Right lobe of liver (tissue), 6 donors: ENCODE measurements at regions not wholly inside any gene's neighbourhood (a gene's known extent, or its start where the extent isn't known, plus 50 kb on each side); places are given as distances from the start of the nearest gene placed in this dataset.

Experiments used
- ATAC-seq, 4 donors: fragments of 200-7000 bp; cut with Tn5 transposase; one replicate each; pipeline ENCODE4 v1.9.1; 2020; ENCODE audit warnings: mild to moderate bottlenecking in 4 of 4, moderate library complexity in 4 of 4
- DNase-seq, 3 donors: peaks; one replicate each; pipeline ENCODE4 v3.0.0-alpha.2; 2020
- H3K27ac ChIP-seq, 3 donors: fragments of 200-600 bp; one replicate each; pipeline ENCODE4 v1.8.0; 2022
- H3K27me3 ChIP-seq, 2 donors: fragments of 200-600 bp; one replicate each; pipeline ENCODE4 v1.8.0; 2022
- H3K36me3 ChIP-seq, 4 donors: fragments of 200-600 bp; sonication (generic) in 1 of 4; one replicate each; pipeline versions ENCODE4 v1.5.1 to v1.8.0; 2017 to 2022; ENCODE audit warnings: control low read depth in 1 of 4
- H3K4me1 ChIP-seq, 4 donors: fragments of 200-600 bp; sonication (generic) in 1 of 4; one replicate each; pipeline versions ENCODE4 v1.5.1 to v1.8.0; 2017 to 2022; ENCODE audit warnings: control low read depth in 1 of 4
- H3K4me3 ChIP-seq, 3 donors: fragments of 200-600 bp; one replicate each; pipeline ENCODE4 v1.8.0; 2022
- H3K9me3 ChIP-seq, 4 donors: fragments of 200-600 bp; sonication (generic) in 1 of 4; one replicate each; pipeline versions ENCODE4 v1.5.1 to v1.8.0; 2017 to 2022; ENCODE audit warnings: control low read depth in 1 of 4
- CTCF ChIP-seq, 4 donors: fragments of 200-600 bp in 3 of 4; fragments of 450-650 bp in 1 of 4; IDR thresholded peaks; one replicate each; pipeline versions ENCODE4 v1.5.1 to v1.8.0; 2016 to 2022; ENCODE audit warnings: antibody characterized with exemption in 4 of 4, mild to moderate bottlenecking in 2 of 4
- POLR2A ChIP-seq: fragments of 450-650 bp; IDR thresholded peaks from one replicate; pipeline ENCODE4 v1.6.1; 2017; ENCODE audit warnings: antibody characterized with exemption, mild to moderate bottlenecking
- WGBS: methylation state at CpG from one replicate; pipeline ENCODE4 v1.1.6; 2018; ENCODE audit warnings: low coverage, low lambda C conversion rate; ENCODE audit not compliant: insufficient coverage; ENCODE audit errors: missing lambda C conversion rate; 5-methylcytosine and 5-hydroxymethylcytosine counted together
- intact Hi-C, 2 donors: fragments of 100-400 bp; cut with DNase I; formaldehyde crosslinking; loops; one replicate each; pipeline versions ENCODE4 v1.11.2 to v1.14.1; 2022
- donor health status: DM: no; HTN: yes; CAD: no.
- donor health status: DM: no; HTN: no; CAD: no.
- donor health status: DM: no; HTN: no; CAD: no.
- donor health status: DM: no; HTN: yes; CAD: no.
- donor health status: DM: no; HTN: yes; CAD: no.

GRCh38 chr6:79788756-79789155 lies 157.6 kb downstream of the SH3BGRL2 start:
- peaks cover 0 to 3% (median 0%) of the 10 kb centered on the region in 4 donors for H3K4me1 ChIP-seq
- DNase-seq (no peak), ATAC-seq (no peak)
- TF ChIP-seq CTCF (IDR thresholded peaks at IDR 0.05) (no peak), POLR2A (no peak)
- H3K27me3 ChIP-seq, result no peaks in the 10 kb centered on the region
- intact Hi-C loops, result loop anchor here in 1 of 2 donors (10.0 kb wide), 1 partner anchor 76 kb away; no protein-coding TSS in a partner anchor
- no peak overlapping the region for H3K4me3 ChIP-seq
- no peak overlapping the region for H3K27ac ChIP-seq
- H3K36me3 ChIP-seq, result no peaks in the 10 kb centered on the region
- WGBS, result 27% methylated on average over 1 of the region's 1 CpG
- H3K9me3 ChIP-seq, result no peaks in the 10 kb centered on the region

- no peaks in the 10 kb centered on the region for H3K36me3 ChIP-seq
- no peaks in the 10 kb centered on the region for H3K9me3 ChIP-seq
- no peak overlapping the region for H3K4me3 ChIP-seq
- 92% methylated on average over 2 of the region's 3 CpGs for WGBS
- intact Hi-C loops, result loop anchor here in 1 of 2 donors (10.0 kb wide), 1 partner anchor 77 kb away; no protein-coding TSS in a partner anchor
- H3K27ac ChIP-seq, result no peak overlapping the region
- TF ChIP-seq POLR2A (no peak), CTCF (IDR thresholded peaks at IDR 0.05) (no peak)
- ATAC-seq (no peak), DNase-seq (no peak)
- peaks cover 0 to 3% (median 0%) of the 10 kb centered on the region in 4 donors for H3K4me1 ChIP-seq
- H3K27me3 ChIP-seq, result no peaks in the 10 kb centered on the region
These were observed 156.5 kb downstream of the SH3BGRL2 start for GRCh38 chr6:79787626-79788025.

- WGBS, result 23% methylated on average over 3 of the region's 3 CpGs
- Histone ChIP-seq H3K27me3 (no peaks in the 10 kb centered on the region), H3K27ac (no peak overlapping the region), H3K4me1 (peaks cover 0 to 3% (median 0%) of the 10 kb centered on the region in 4 donors), H3K9me3 (no peaks in the 10 kb centered on the region), H3K4me3 (no peak overlapping the region), H3K36me3 (no peaks in the 10 kb centered on the region)
- intact Hi-C loops, result loop anchor here in 1 of 2 donors (10.0 kb wide), 1 partner anchor 80 kb away; no protein-coding TSS in a partner anchor
- ATAC-seq (peak in 3 of 4 donors; percentile 30 to 81 (median 38)), DNase-seq (no peak)
- no peak for TF ChIP-seq POLR2A
- TF ChIP-seq CTCF (IDR thresholded peaks at IDR 0.05), result no peak
These were observed 153.2 kb downstream of the SH3BGRL2 start for GRCh38 chr6:79784395-79784753.

GRCh38 chr6:79783670-79784394 lies 152.7 kb downstream of the SH3BGRL2 start:
- no peaks in the 10 kb centered on the region for H3K27me3 ChIP-seq
- intact Hi-C loops, result loop anchor here in 1 of 2 donors (10.0 kb wide), 1 partner anchor 81 kb away; no protein-coding TSS in a partner anchor
- 48% methylated on average over 4 of the region's 4 CpGs for WGBS
- H3K9me3 ChIP-seq, result no peaks in the 10 kb centered on the region
- TF ChIP-seq CTCF (IDR thresholded peaks at IDR 0.05) (no peak), POLR2A (no peak)
- ATAC-seq (peak; percentile 62 to 89 (median 72)), DNase-seq (no peak)
- H3K4me1 ChIP-seq, result peaks cover 0 to 3% (median 0%) of the 10 kb centered on the region in 4 donors
- no peaks in the 10 kb centered on the region for H3K36me3 ChIP-seq
- H3K4me3 ChIP-seq, result no peak overlapping the region
- no peak overlapping the region for H3K27ac ChIP-seq
